H1 (cell line): ENCODE measurements at regions not wholly inside any gene's neighbourhood (a gene's known extent, or its start where the extent isn't known, plus 50 kb on each side); places are given as distances from the start of the nearest gene placed in this dataset.

Source experiments
- CTCF ChIA-PET: fragments of 300-600 bp; sonication (Branson Sonifier 250); formaldehyde crosslinking; loops from one replicate; lab custom pipeline; 2021; ENCODE audit not compliant: partially characterized antibody; lab: Charles Lee
- POLR2A ChIA-PET: fragments of 300-600 bp; sonication (Branson Sonifier 250); formaldehyde crosslinking; loops from one replicate; lab custom pipeline; 2021; ENCODE audit warnings: inconsistent platforms; ENCODE audit not compliant: partially characterized antibody; lab: Charles Lee
- DNase-seq, 2 experiments: peaks; one replicate each; pipeline versions ENCODE4 v3.0.0 to v3.0.0-alpha.2; 2010 to 2022; ENCODE audit warnings: low spot score in 2 of 2, low read depth in 1 of 2, mixed read lengths in 1 of 2
- FAIRE-seq: peaks from 2 replicates; lab custom pipeline; 2011; peaks lifted over from hg19 to GRCh38; lab: Jason Lieb, UNC
- H2AFZ ChIP-seq: 2 replicates; pipeline ENCODE4 v1.8.1; 2012; ENCODE audit warnings: low read length, inconsistent platforms
- H2AK5ac ChIP-seq: 2 replicates; pipeline ENCODE4 v1.6.1; 2013; ENCODE audit warnings: low read depth, low read length
- H2BK120ac ChIP-seq: replicated peaks from 2 replicates; pipeline ENCODE3; 2013; ENCODE audit warnings: low read depth, low read length, inconsistent platforms
- H2BK12ac ChIP-seq: 2 replicates; pipeline ENCODE4 v1.6.1; 2013; ENCODE audit warnings: low read depth, low read length
- H2BK15ac ChIP-seq: 2 replicates; pipeline ENCODE4 v1.6.1; 2013; ENCODE audit warnings: low read length
- H2BK20ac ChIP-seq: 2 replicates; pipeline ENCODE4 v1.6.1; 2013; ENCODE audit warnings: low read length
- H2BK5ac ChIP-seq: 2 replicates; pipeline ENCODE4 v1.6.1; 2013; ENCODE audit warnings: low read depth, low read length
- H3K14ac ChIP-seq: 2 replicates; pipeline ENCODE4 v1.6.1; 2013; ENCODE audit warnings: inconsistent platforms; ENCODE audit not compliant: insufficient read length
- H3K18ac ChIP-seq: 2 replicates; pipeline ENCODE4 v1.6.1; 2013; ENCODE audit warnings: low read length; ENCODE audit errors: extremely low read depth
- H3K23ac ChIP-seq: 2 replicates; pipeline ENCODE4 v1.6.1; 2013; ENCODE audit warnings: inconsistent platforms; ENCODE audit not compliant: insufficient read length
- H3K23me2 ChIP-seq: 2 replicates; pipeline ENCODE4 v1.6.1; 2013; ENCODE audit warnings: low read depth, low read length
- H3K27ac ChIP-seq: 2 replicates; pipeline ENCODE4 v1.6.1; 2011; ENCODE audit warnings: low read depth, low read length, inconsistent platforms
- H3K27me3 ChIP-seq, 4 experiments: replicated peaks in 1 of 4; 1 replicate in 1 of 4; 2 replicates in 3 of 4; pipeline versions ENCODE4 v1.6.1 to v1.8.1; 2011 to 2013; ENCODE audit warnings: low read length in 3 of 4, mild to moderate bottlenecking in 3 of 4, inconsistent platforms in 2 of 4, mixed read lengths in 2 of 4, moderate library complexity in 1 of 4; ENCODE audit not compliant: control insufficient read depth in 3 of 4, insufficient read depth in 3 of 4; ENCODE audit errors: extremely low read depth in 1 of 4
- H3K36me3 ChIP-seq, 4 experiments: 2 replicates each; pipeline versions ENCODE4 v1.6.1 to v1.8.1; 2011 to 2013; ENCODE audit warnings: mild to moderate bottlenecking in 4 of 4, low read length in 3 of 4, moderate library complexity in 2 of 4, control low read depth in 1 of 4, inconsistent platforms in 1 of 4; ENCODE audit not compliant: insufficient read depth in 4 of 4, control insufficient read depth in 2 of 4
- H3K4ac ChIP-seq: replicated peaks from 2 replicates; pipeline ENCODE3; 2013; ENCODE audit warnings: low read length, low read depth, mixed read lengths, inconsistent platforms; ENCODE audit not compliant: insufficient read length
- H3K4me1 ChIP-seq, 4 experiments: replicated peaks in 1 of 4; 1 replicate in 1 of 4; 2 replicates in 3 of 4; pipeline versions ENCODE4 v1.6.1 to v1.8.1; 2011 to 2013; ENCODE audit warnings: low read length in 3 of 4, inconsistent platforms in 2 of 4, mixed read lengths in 1 of 4; ENCODE audit not compliant: insufficient read depth in 4 of 4, control insufficient read depth in 3 of 4
- H3K4me2 ChIP-seq, 2 experiments: 2 replicates each; pipeline versions ENCODE4 v1.6.1 to v1.8.1; 2011 to 2013; ENCODE audit warnings: low read depth in 2 of 2, low read length in 2 of 2, control low read depth in 1 of 2, inconsistent platforms in 1 of 2, mild to moderate bottlenecking in 1 of 2; ENCODE audit not compliant: insufficient read depth in 1 of 2
- H3K4me3 ChIP-seq, 4 experiments: fragments of 200-600, 300-600 bp in 1 of 4; sonication (generic), shearing (Covaris generic), sonication (Bioruptor Twin) in 1 of 4; 2 replicates each; pipeline versions ENCODE4 v1.5.1 to v1.8.1; 2011 to 2016; ENCODE audit warnings: low read length in 4 of 4, low read depth in 3 of 4, control low read depth in 2 of 4, inconsistent platforms in 2 of 4, mild to moderate bottlenecking in 2 of 4, mixed read lengths in 1 of 4, moderate library complexity in 1 of 4; ENCODE audit not compliant: insufficient read depth in 2 of 4; ENCODE audit errors: extremely low read depth in 1 of 4
- H3K56ac ChIP-seq: replicated peaks from 2 replicates; pipeline ENCODE3; 2013; ENCODE audit warnings: low read depth, mild to moderate bottlenecking, mixed read lengths, low read length, inconsistent platforms; ENCODE audit not compliant: insufficient read length
- H3K79me1 ChIP-seq: 2 replicates; pipeline ENCODE4 v1.6.1; 2013; ENCODE audit warnings: low read depth, low read length, control low read depth
- H3K79me2 ChIP-seq, 2 experiments: 2 replicates each; pipeline versions ENCODE4 v1.6.1 to v1.8.1; 2012 to 2013; ENCODE audit warnings: low read length in 2 of 2, mild to moderate bottlenecking in 2 of 2, inconsistent platforms in 1 of 2; ENCODE audit not compliant: insufficient read depth in 2 of 2, control insufficient read depth in 1 of 2
- H3K9ac ChIP-seq, 4 experiments: replicated peaks in 1 of 4; 1 replicate in 1 of 4; 2 replicates in 3 of 4; pipeline versions ENCODE4 v1.6.1 to v1.8.1; 2011 to 2013; ENCODE audit warnings: low read depth in 3 of 4, low read length in 3 of 4, control low read depth in 2 of 4, mild to moderate bottlenecking in 2 of 4, moderate library complexity in 2 of 4, inconsistent platforms in 1 of 4; ENCODE audit errors: extremely low read depth in 1 of 4
- H3K9me3 ChIP-seq, 2 experiments: 2 replicates each; pipeline versions ENCODE4 v1.6.1 to v1.8.1; 2012 to 2013; ENCODE audit warnings: mild to moderate bottlenecking in 2 of 2, moderate library complexity in 2 of 2, control low read depth in 1 of 2, inconsistent platforms in 1 of 2, low read depth in 1 of 2, low read length in 1 of 2, mixed read lengths in 1 of 2; ENCODE audit not compliant: insufficient read depth in 2 of 2
- H4K20me1 ChIP-seq, 2 experiments: replicated peaks in 1 of 2; 2 replicates each; pipeline versions ENCODE3 to v1.8.1; 2011 to 2013; ENCODE audit warnings: inconsistent platforms in 2 of 2, low read length in 2 of 2, mild to moderate bottlenecking in 1 of 2; ENCODE audit not compliant: insufficient read depth in 2 of 2, control insufficient read depth in 1 of 2
- H4K5ac ChIP-seq: 2 replicates; pipeline ENCODE4 v1.6.1; 2013; ENCODE audit warnings: low read length, low read depth, mixed read lengths, inconsistent platforms; ENCODE audit not compliant: insufficient read length
- H4K8ac ChIP-seq: 2 replicates; pipeline ENCODE4 v1.8.0; 2013; ENCODE audit warnings: mild to moderate bottlenecking, moderate library complexity, low read length, inconsistent platforms; ENCODE audit not compliant: insufficient read depth; ENCODE audit errors: extremely low read depth
- H4K91ac ChIP-seq: replicated peaks from 2 replicates; pipeline ENCODE3; 2013; ENCODE audit warnings: low read length, mixed read lengths, inconsistent platforms; ENCODE audit not compliant: insufficient read length
- ASH2L ChIP-seq: fragments of 200-600, 300-600 bp; sonication (generic); IDR thresholded peaks from one replicate; pipeline ENCODE4 v1.7.1; 2017; ENCODE audit warnings: low read length
- BCL11A ChIP-seq, 2 experiments: IDR thresholded peaks; one replicate each; pipeline ENCODE4 v1.6.1; 2011; ENCODE audit warnings: low read depth in 2 of 2, low read length in 2 of 2, mild to moderate bottlenecking in 2 of 2
- GTF2F1 ChIP-seq: IDR thresholded peaks from 2 replicates; pipeline ENCODE4 v1.6.1; 2012; ENCODE audit warnings: low read depth, low read length, improper control_type of control experiment, borderline replicate concordance
- JUND ChIP-seq: IDR thresholded peaks from 2 replicates; pipeline ENCODE4 v1.6.1; 2011; ENCODE audit warnings: mild to moderate bottlenecking, improper control_type of control experiment, low read length
- SUZ12 ChIP-seq: fragments of 200-600 bp; sonication (generic); IDR thresholded peaks from 2 replicates; pipeline ENCODE4 v1.6.1; 2012; ENCODE audit warnings: mild to moderate bottlenecking, inconsistent platforms, low read length, moderate library complexity, mixed read lengths
- WGBS, 2 experiments: shearing (Covaris generic) in 1 of 2; methylation state at CpG; one replicate each; pipeline versions ENCODE4 v1.1.6 to v1.1.7; 2013 to 2015; ENCODE audit warnings: low lambda C conversion rate in 2 of 2, mixed read lengths in 2 of 2, inconsistent platforms in 1 of 2, low coverage in 1 of 2, missing lambda C conversion rate in 1 of 2; ENCODE audit not compliant: insufficient replicate concordance in 2 of 2, insufficient coverage in 1 of 2, insufficient read length in 1 of 2; ENCODE audit errors: extremely low coverage in 1 of 2, missing lambda C conversion rate in 1 of 2; 5-methylcytosine and 5-hydroxymethylcytosine counted together

DNA sequence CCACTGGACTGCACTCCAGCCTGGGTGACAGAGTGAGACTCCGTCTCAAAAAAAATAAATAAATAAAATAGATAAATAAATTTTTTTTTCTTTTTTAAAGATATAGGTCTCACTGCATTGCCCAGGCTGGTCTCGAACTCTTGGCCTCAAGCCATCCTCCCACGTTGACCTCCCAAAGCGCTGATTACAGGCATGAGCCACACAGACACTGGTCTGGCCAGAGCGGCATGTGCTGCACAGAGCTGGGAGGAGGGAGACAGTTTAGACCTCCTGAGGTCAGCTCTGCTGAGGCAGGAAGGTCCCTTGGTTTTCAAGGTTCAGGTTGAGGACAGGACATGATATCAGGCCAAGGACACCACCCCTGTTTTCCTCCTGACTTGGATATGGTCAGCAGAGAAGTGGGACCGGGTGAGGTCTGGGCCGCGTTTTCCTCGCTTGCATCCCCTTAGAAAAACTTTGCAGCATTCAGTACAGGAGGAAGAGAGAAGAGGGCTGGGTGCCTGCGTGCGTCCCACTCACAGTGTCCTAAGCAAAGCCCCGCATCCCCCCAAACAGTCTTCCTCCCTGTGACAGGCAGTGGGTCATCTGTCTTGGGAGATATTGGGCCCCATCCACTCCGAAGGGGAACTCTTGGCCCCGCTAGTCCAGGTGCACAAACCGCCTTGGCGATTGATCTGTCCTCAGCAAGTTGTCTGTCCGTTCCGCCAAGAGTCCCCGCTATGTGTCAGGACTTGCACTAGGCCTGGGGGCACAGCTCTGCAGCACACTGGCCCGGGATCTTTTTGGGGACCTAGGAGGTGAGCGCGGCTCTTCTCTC is 56.1 kb downstream of the ZNF727 start:
- FAIRE-seq (no peak), DNase-seq (no peak)
- WGBS, 2 experiments = 80% methylated on average over 19 of the region's 22 CpGs; no CpG with 5 or more reads in 1 of the 2 experiments

More for the DNA sequence above, 56.1 kb downstream of the ZNF727 start:
- H4K91ac ChIP-seq = no peak overlapping the region
- H3K18ac ChIP-seq = no peak overlapping the region
- H3K36me3 ChIP-seq = no peaks in the 10 kb centered on the region
- CTCF ChIA-PET = no interaction called here
- POLR2A ChIA-PET = no interaction called here
- H2BK120ac ChIP-seq = no peak overlapping the region
- H3K14ac ChIP-seq = no peak overlapping the region
- H2BK5ac ChIP-seq = no peak overlapping the region
- no peak overlapping the region for H3K23ac ChIP-seq
- no peaks in the 10 kb centered on the region for H3K27me3 ChIP-seq
- H4K8ac ChIP-seq = no peak overlapping the region
- no peaks in the 10 kb centered on the region for H3K23me2 ChIP-seq
- H3K56ac ChIP-seq = no peak overlapping the region
- H2BK12ac ChIP-seq = no peak overlapping the region
- H3K4me3 ChIP-seq = no peak overlapping the region
- peaks cover 22 to 71% of the 10 kb centered on the region in 2 experiments; a peak in 3 of 4 replicates for H3K9me3 ChIP-seq
- no peaks in the 10 kb centered on the region for H3K79me1 ChIP-seq
- H3K27ac ChIP-seq = no peak overlapping the region
- no peak for TF ChIP-seq SUZ12
- no peak for TF ChIP-seq JUND
- TF ChIP-seq GTF2F1 = no peak
- no peak for TF ChIP-seq BCL11A (IDR thresholded peaks at IDR 0.05; ENCODE audit: low read depth in 2 of 2, low read length in 2 of 2)
- TF ChIP-seq ASH2L = no peak
- H3K4ac ChIP-seq = no peak overlapping the region
- H3K4me1 ChIP-seq = no peaks in the 10 kb centered on the region
- H2BK15ac ChIP-seq = no peak overlapping the region
- H4K20me1 ChIP-seq = no peaks in the 10 kb centered on the region
- no peaks in the 10 kb centered on the region for H3K79me2 ChIP-seq
- H2BK20ac ChIP-seq = no peak overlapping the region
- H4K5ac ChIP-seq = no peak overlapping the region
- H2AK5ac ChIP-seq = no peak overlapping the region
- H3K4me2 ChIP-seq = no peak overlapping the region
- no peak overlapping the region for H2AFZ ChIP-seq
- no peak overlapping the region for H3K9ac ChIP-seq
